H1 (cell line): ENCODE measurements at regions not wholly inside any gene's neighbourhood (a gene's known extent, or its start where the extent isn't known, plus 50 kb on each side); places are given as distances from the start of the nearest gene placed in this dataset.

Experiments used
- CTCF ChIA-PET: fragments of 300-600 bp; sonication (Branson Sonifier 250); formaldehyde crosslinking; loops from one replicate; lab custom pipeline; 2021; ENCODE audit not compliant: partially characterized antibody; lab: Charles Lee
- POLR2A ChIA-PET: fragments of 300-600 bp; sonication (Branson Sonifier 250); formaldehyde crosslinking; loops from one replicate; lab custom pipeline; 2021; ENCODE audit warnings: inconsistent platforms; ENCODE audit not compliant: partially characterized antibody; lab: Charles Lee
- DNase-seq, 2 experiments: peaks; one replicate each; pipeline versions ENCODE4 v3.0.0 to v3.0.0-alpha.2; 2010 to 2022; ENCODE audit warnings: low spot score in 2 of 2, low read depth in 1 of 2, mixed read lengths in 1 of 2
- FAIRE-seq: peaks from 2 replicates; lab custom pipeline; 2011; peaks lifted over from hg19 to GRCh38; lab: Jason Lieb, UNC
- H2AFZ ChIP-seq: 2 replicates; pipeline ENCODE4 v1.8.1; 2012; ENCODE audit warnings: low read length, inconsistent platforms
- H2AK5ac ChIP-seq: 2 replicates; pipeline ENCODE4 v1.6.1; 2013; ENCODE audit warnings: low read depth, low read length
- H2BK120ac ChIP-seq: replicated peaks from 2 replicates; pipeline ENCODE3; 2013; ENCODE audit warnings: low read depth, low read length, inconsistent platforms
- H2BK12ac ChIP-seq: 2 replicates; pipeline ENCODE4 v1.6.1; 2013; ENCODE audit warnings: low read depth, low read length
- H2BK15ac ChIP-seq: 2 replicates; pipeline ENCODE4 v1.6.1; 2013; ENCODE audit warnings: low read length
- H2BK20ac ChIP-seq: 2 replicates; pipeline ENCODE4 v1.6.1; 2013; ENCODE audit warnings: low read length
- H2BK5ac ChIP-seq: 2 replicates; pipeline ENCODE4 v1.6.1; 2013; ENCODE audit warnings: low read depth, low read length
- H3K14ac ChIP-seq: 2 replicates; pipeline ENCODE4 v1.6.1; 2013; ENCODE audit warnings: inconsistent platforms; ENCODE audit not compliant: insufficient read length
- H3K18ac ChIP-seq: 2 replicates; pipeline ENCODE4 v1.6.1; 2013; ENCODE audit warnings: low read length; ENCODE audit errors: extremely low read depth
- H3K23ac ChIP-seq: 2 replicates; pipeline ENCODE4 v1.6.1; 2013; ENCODE audit warnings: inconsistent platforms; ENCODE audit not compliant: insufficient read length
- H3K23me2 ChIP-seq: 2 replicates; pipeline ENCODE4 v1.6.1; 2013; ENCODE audit warnings: low read depth, low read length
- H3K27ac ChIP-seq: 2 replicates; pipeline ENCODE4 v1.6.1; 2011; ENCODE audit warnings: low read depth, low read length, inconsistent platforms
- H3K27me3 ChIP-seq, 4 experiments: replicated peaks in 1 of 4; 1 replicate in 1 of 4; 2 replicates in 3 of 4; pipeline versions ENCODE4 v1.6.1 to v1.8.1; 2011 to 2013; ENCODE audit warnings: low read length in 3 of 4, mild to moderate bottlenecking in 3 of 4, inconsistent platforms in 2 of 4, mixed read lengths in 2 of 4, moderate library complexity in 1 of 4; ENCODE audit not compliant: control insufficient read depth in 3 of 4, insufficient read depth in 3 of 4; ENCODE audit errors: extremely low read depth in 1 of 4
- H3K36me3 ChIP-seq, 4 experiments: 2 replicates each; pipeline versions ENCODE4 v1.6.1 to v1.8.1; 2011 to 2013; ENCODE audit warnings: mild to moderate bottlenecking in 4 of 4, low read length in 3 of 4, moderate library complexity in 2 of 4, control low read depth in 1 of 4, inconsistent platforms in 1 of 4; ENCODE audit not compliant: insufficient read depth in 4 of 4, control insufficient read depth in 2 of 4
- H3K4ac ChIP-seq: replicated peaks from 2 replicates; pipeline ENCODE3; 2013; ENCODE audit warnings: low read length, low read depth, mixed read lengths, inconsistent platforms; ENCODE audit not compliant: insufficient read length
- H3K4me1 ChIP-seq, 4 experiments: replicated peaks in 1 of 4; 1 replicate in 1 of 4; 2 replicates in 3 of 4; pipeline versions ENCODE4 v1.6.1 to v1.8.1; 2011 to 2013; ENCODE audit warnings: low read length in 3 of 4, inconsistent platforms in 2 of 4, mixed read lengths in 1 of 4; ENCODE audit not compliant: insufficient read depth in 4 of 4, control insufficient read depth in 3 of 4
- H3K4me2 ChIP-seq, 2 experiments: 2 replicates each; pipeline versions ENCODE4 v1.6.1 to v1.8.1; 2011 to 2013; ENCODE audit warnings: low read depth in 2 of 2, low read length in 2 of 2, control low read depth in 1 of 2, inconsistent platforms in 1 of 2, mild to moderate bottlenecking in 1 of 2; ENCODE audit not compliant: insufficient read depth in 1 of 2
- H3K4me3 ChIP-seq, 4 experiments: fragments of 200-600, 300-600 bp in 1 of 4; sonication (generic), shearing (Covaris generic), sonication (Bioruptor Twin) in 1 of 4; 2 replicates each; pipeline versions ENCODE4 v1.5.1 to v1.8.1; 2011 to 2016; ENCODE audit warnings: low read length in 4 of 4, low read depth in 3 of 4, control low read depth in 2 of 4, inconsistent platforms in 2 of 4, mild to moderate bottlenecking in 2 of 4, mixed read lengths in 1 of 4, moderate library complexity in 1 of 4; ENCODE audit not compliant: insufficient read depth in 2 of 4; ENCODE audit errors: extremely low read depth in 1 of 4
- H3K56ac ChIP-seq: replicated peaks from 2 replicates; pipeline ENCODE3; 2013; ENCODE audit warnings: low read depth, mild to moderate bottlenecking, mixed read lengths, low read length, inconsistent platforms; ENCODE audit not compliant: insufficient read length
- H3K79me1 ChIP-seq: 2 replicates; pipeline ENCODE4 v1.6.1; 2013; ENCODE audit warnings: low read depth, low read length, control low read depth
- H3K79me2 ChIP-seq, 2 experiments: 2 replicates each; pipeline versions ENCODE4 v1.6.1 to v1.8.1; 2012 to 2013; ENCODE audit warnings: low read length in 2 of 2, mild to moderate bottlenecking in 2 of 2, inconsistent platforms in 1 of 2; ENCODE audit not compliant: insufficient read depth in 2 of 2, control insufficient read depth in 1 of 2
- H3K9ac ChIP-seq, 4 experiments: replicated peaks in 1 of 4; 1 replicate in 1 of 4; 2 replicates in 3 of 4; pipeline versions ENCODE4 v1.6.1 to v1.8.1; 2011 to 2013; ENCODE audit warnings: low read depth in 3 of 4, low read length in 3 of 4, control low read depth in 2 of 4, mild to moderate bottlenecking in 2 of 4, moderate library complexity in 2 of 4, inconsistent platforms in 1 of 4; ENCODE audit errors: extremely low read depth in 1 of 4
- H3K9me3 ChIP-seq, 2 experiments: 2 replicates each; pipeline versions ENCODE4 v1.6.1 to v1.8.1; 2012 to 2013; ENCODE audit warnings: mild to moderate bottlenecking in 2 of 2, moderate library complexity in 2 of 2, control low read depth in 1 of 2, inconsistent platforms in 1 of 2, low read depth in 1 of 2, low read length in 1 of 2, mixed read lengths in 1 of 2; ENCODE audit not compliant: insufficient read depth in 2 of 2
- H4K20me1 ChIP-seq, 2 experiments: replicated peaks in 1 of 2; 2 replicates each; pipeline versions ENCODE3 to v1.8.1; 2011 to 2013; ENCODE audit warnings: inconsistent platforms in 2 of 2, low read length in 2 of 2, mild to moderate bottlenecking in 1 of 2; ENCODE audit not compliant: insufficient read depth in 2 of 2, control insufficient read depth in 1 of 2
- H4K5ac ChIP-seq: 2 replicates; pipeline ENCODE4 v1.6.1; 2013; ENCODE audit warnings: low read length, low read depth, mixed read lengths, inconsistent platforms; ENCODE audit not compliant: insufficient read length
- H4K8ac ChIP-seq: 2 replicates; pipeline ENCODE4 v1.8.0; 2013; ENCODE audit warnings: mild to moderate bottlenecking, moderate library complexity, low read length, inconsistent platforms; ENCODE audit not compliant: insufficient read depth; ENCODE audit errors: extremely low read depth
- H4K91ac ChIP-seq: replicated peaks from 2 replicates; pipeline ENCODE3; 2013; ENCODE audit warnings: low read length, mixed read lengths, inconsistent platforms; ENCODE audit not compliant: insufficient read length
- BRCA1 ChIP-seq: IDR thresholded peaks from 2 replicates; pipeline ENCODE4 v1.6.1; 2012; ENCODE audit warnings: low read depth, low read length, improper control_type of control experiment
- CBX5 ChIP-seq: fragments of 300-800, 300-1000 bp; sonication (generic); IDR thresholded peaks from 2 replicates; pipeline ENCODE4 v1.7.1; 2016; ENCODE audit warnings: antibody characterized with exemption, low read length, low read depth
- CEBPB ChIP-seq: IDR thresholded peaks from 2 replicates; pipeline ENCODE4 v1.6.1; 2012; ENCODE audit warnings: low read depth, low read length
- CTBP2 ChIP-seq: IDR thresholded peaks from 2 replicates; pipeline ENCODE4 v1.7.0; 2011; ENCODE audit warnings: borderline replicate concordance, mild to moderate bottlenecking, moderate library complexity, mixed read lengths, low read length; ENCODE audit not compliant: insufficient read depth, insufficient read length
- EGR1 ChIP-seq: IDR thresholded peaks from 2 replicates; pipeline ENCODE4 v1.6.1; 2011; ENCODE audit warnings: low read depth, low read length, borderline replicate concordance
- HDAC2 ChIP-seq, 2 experiments: fragments of 300-600 bp in 1 of 2; sonication (generic) in 1 of 2; IDR thresholded peaks; 2 replicates each; pipeline ENCODE4 v1.6.1; 2011 to 2012; ENCODE audit warnings: low read depth in 2 of 2, low read length in 2 of 2, mild to moderate bottlenecking in 2 of 2, moderate library complexity in 2 of 2, borderline replicate concordance in 1 of 2, inconsistent platforms in 1 of 2
- JUN ChIP-seq: IDR thresholded peaks from 2 replicates; pipeline ENCODE4 v1.6.1; 2011; ENCODE audit warnings: low read depth, mild to moderate bottlenecking, improper control_type of control experiment, low read length
- JUND ChIP-seq: IDR thresholded peaks from 2 replicates; pipeline ENCODE4 v1.6.1; 2011; ENCODE audit warnings: mild to moderate bottlenecking, improper control_type of control experiment, low read length
- PHF8 ChIP-seq: fragments of 200-600 bp; sonication (generic); conservative IDR thresholded peaks from 2 replicates; pipeline ENCODE4 v1.7.1; 2012; ENCODE audit warnings: low read depth, mild to moderate bottlenecking, inconsistent platforms, low read length, moderate library complexity
- SP1 ChIP-seq: IDR thresholded peaks from 2 replicates; pipeline ENCODE4 v1.6.1; 2011; ENCODE audit warnings: low read depth, low read length
- SP2 ChIP-seq: IDR thresholded peaks from 2 replicates; pipeline ENCODE4 v1.6.1; 2012; ENCODE audit warnings: mild to moderate bottlenecking, low read length, inconsistent platforms
- YY1 ChIP-seq: IDR thresholded peaks from 2 replicates; pipeline ENCODE4 v1.6.1; 2011; ENCODE audit warnings: low read depth, mild to moderate bottlenecking, low read length
- ZNF274 ChIP-seq: IDR thresholded peaks from 2 replicates; pipeline ENCODE4 v1.7.0; 2012; ENCODE audit warnings: low read length, borderline replicate concordance; ENCODE audit errors: extremely low read depth
- WGBS, 2 experiments: shearing (Covaris generic) in 1 of 2; methylation state at CpG; one replicate each; pipeline versions ENCODE4 v1.1.6 to v1.1.7; 2013 to 2015; ENCODE audit warnings: low lambda C conversion rate in 2 of 2, mixed read lengths in 2 of 2, inconsistent platforms in 1 of 2, low coverage in 1 of 2, missing lambda C conversion rate in 1 of 2; ENCODE audit not compliant: insufficient replicate concordance in 2 of 2, insufficient coverage in 1 of 2, insufficient read length in 1 of 2; ENCODE audit errors: extremely low coverage in 1 of 2, missing lambda C conversion rate in 1 of 2; 5-methylcytosine and 5-hydroxymethylcytosine counted together
- TF ChIP-seq, protein P1 (sequence below): IDR thresholded peaks from 2 replicates; pipeline ENCODE4 v1.6.1; 2011; ENCODE audit warnings: low read length, improper control_type of control experiment

DNA sequence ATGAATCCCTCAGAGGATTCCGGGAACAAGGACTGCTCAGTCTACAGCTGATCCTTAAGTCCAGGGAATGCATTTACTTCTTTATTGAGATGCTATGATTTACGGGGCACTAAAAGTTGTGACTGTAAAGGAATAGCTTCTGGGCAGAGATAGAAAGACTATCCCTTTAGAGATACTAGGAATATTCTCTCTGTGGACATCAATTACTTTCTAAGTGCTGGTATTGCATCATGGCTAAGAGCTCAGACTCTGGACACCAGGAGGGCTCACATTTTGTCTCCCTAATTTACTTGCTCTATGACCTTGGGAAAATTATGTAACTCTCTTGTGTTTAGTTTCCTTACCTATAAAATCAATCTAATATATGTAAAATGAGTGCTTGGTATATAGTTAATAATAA lies 131.4 kb downstream of the AKAIN1 start:
- no peak for DNase-seq
- no peak overlapping the region for H3K4me3 ChIP-seq
- H4K20me1 ChIP-seq: no peaks in the 10 kb centered on the region
- POLR2A ChIA-PET: no interaction called here
- H2AFZ ChIP-seq: no peak overlapping the region
- no peak overlapping the region for H3K27ac ChIP-seq
- H3K9me3 ChIP-seq: no peaks in the 10 kb centered on the region
- 89% methylated on average over 2 of the region's 2 CpGs; no CpG with 5 or more reads in 1 of the 2 experiments for WGBS, 2 experiments
- no peak overlapping the region for H2BK12ac ChIP-seq
- CTCF ChIA-PET: interaction anchor here (0.7 to 1.2 kb wide), 3 partner anchors 8 to 583 kb away, joined by 3 to 5 read pairs (median 3); no protein-coding TSS in a partner anchor
- H3K4ac ChIP-seq: no peak overlapping the region
- no peaks in the 10 kb centered on the region for H3K36me3 ChIP-seq
- no peak overlapping the region for H3K23ac ChIP-seq
- no peak overlapping the region for H3K56ac ChIP-seq
- no peaks in the 10 kb centered on the region; a peak in 1 of 7 replicates for H3K27me3 ChIP-seq
- H2BK20ac ChIP-seq: no peak overlapping the region
- no peak overlapping the region for H3K9ac ChIP-seq
- no peak for TF ChIP-seq SP1
- no peak for TF ChIP-seq EGR1
- no peak for TF ChIP-seq BRCA1
- no peak for TF ChIP-seq ZNF274
- TF ChIP-seq JUND: no peak
- no peak for TF ChIP-seq YY1
- TF ChIP-seq SP2: no peak
- no peak for TF ChIP-seq CBX5
- no peak for TF ChIP-seq HDAC2 (IDR thresholded peaks at IDR 0.05; ENCODE audit: borderline replicate concordance in 1 of 2, low read depth in 2 of 2, low read length in 2 of 2)
- no peak for TF ChIP-seq JUN
- TF ChIP-seq PHF8: no peak
- TF ChIP-seq CTBP2: no peak
- TF ChIP-seq, protein P1, sequence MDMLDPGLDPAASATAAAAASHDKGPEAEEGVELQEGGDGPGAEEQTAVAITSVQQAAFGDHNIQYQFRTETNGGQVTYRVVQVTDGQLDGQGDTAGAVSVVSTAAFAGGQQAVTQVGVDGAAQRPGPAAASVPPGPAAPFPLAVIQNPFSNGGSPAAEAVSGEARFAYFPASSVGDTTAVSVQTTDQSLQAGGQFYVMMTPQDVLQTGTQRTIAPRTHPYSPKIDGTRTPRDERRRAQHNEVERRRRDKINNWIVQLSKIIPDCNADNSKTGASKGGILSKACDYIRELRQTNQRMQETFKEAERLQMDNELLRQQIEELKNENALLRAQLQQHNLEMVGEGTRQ: no peak
- no peak for TF ChIP-seq CEBPB
- no peaks in the 10 kb centered on the region for H3K4me1 ChIP-seq
- no peak overlapping the region for H3K14ac ChIP-seq
- no peaks in the 10 kb centered on the region for H3K79me2 ChIP-seq
- H2BK5ac ChIP-seq: no peak overlapping the region
- H4K91ac ChIP-seq: no peak overlapping the region
- H2AK5ac ChIP-seq: no peak overlapping the region
- H2BK15ac ChIP-seq: no peak overlapping the region
- no peak overlapping the region for H2BK120ac ChIP-seq
- no peak overlapping the region for H4K8ac ChIP-seq
- no peak overlapping the region for H4K5ac ChIP-seq
- H3K18ac ChIP-seq: no peak overlapping the region
- no peaks in the 10 kb centered on the region for H3K23me2 ChIP-seq
- H3K4me2 ChIP-seq: no peak overlapping the region
- no peaks in the 10 kb centered on the region for H3K79me1 ChIP-seq
- no peak for FAIRE-seq
